HCT116 (cell line): ENCODE measurements at regions not wholly inside any gene's neighbourhood (a gene's known extent, or its start where the extent isn't known, plus 50 kb on each side); places are given as distances from the start of the nearest gene placed in this dataset.
"Not testable (repeated sequence)": the region's sequence is repeated elsewhere in the genome, so short reads cannot be mapped to it uniquely, and the experiment has no call there.

Experiments used
- ATAC-seq: fragments of 200-7000 bp; cut with Tn5 transposase; 2 replicates; pipeline ENCODE4 v1.9.1; 2020; ENCODE audit warnings: mild to moderate bottlenecking, moderate library complexity
- BruUV-seq: library from RNA; stranded (reverse); fragments of 400-500 nt; replicated peaks from 2 replicates; lab custom pipeline; 2021; lab: Mats Ljungman, UMichigan
- CTCF ChIA-PET: fragments of 300-600 bp; sonication (Branson Sonifier 250); formaldehyde crosslinking; loops from one replicate; lab custom pipeline; 2021; ENCODE audit warnings: antibody characterized with exemption; lab: Charles Lee
- POLR2A ChIA-PET: fragments of 300-600, 350-600 bp; sonication (Branson Sonifier 250); formaldehyde crosslinking; loops from one replicate; lab custom pipeline; 2021; ENCODE audit warnings: antibody characterized with exemption; lab: Charles Lee
- RAD21 ChIA-PET, 2 experiments: fragments of 300-600 bp; sonication (Branson Sonifier 250); formaldehyde crosslinking; loops; one replicate each; lab custom pipeline; 2023; ENCODE audit warnings: low total read pairs in 2 of 2; ENCODE audit not compliant: uncharacterized antibody in 2 of 2, unreplicated experiment in 2 of 2, low non-redundant PET in 1 of 2; lab: Charles Lee
- DNase-seq: peaks from one replicate; pipeline ENCODE4 v3.0.0-alpha.2; 2010; ENCODE audit warnings: low read depth, low spot score
- H2AFZ ChIP-seq: fragments of 200-600 bp; shearing (Covaris generic), sonication (generic); 2 replicates; pipeline ENCODE4 v1.6.1; 2017; ENCODE audit warnings: low read depth, mixed run types, mixed read lengths, antibody characterized with exemption, low read length; ENCODE audit not compliant: poor library complexity, severe bottlenecking
- H3K27ac ChIP-seq: 2 replicates; pipeline ENCODE4 v1.5.1; 2012; ENCODE audit warnings: low read depth, low read length
- H3K27me3 ChIP-seq: fragments of 200-600 bp; sonication (generic); 2 replicates; pipeline ENCODE4 v1.6.1; 2016; ENCODE audit warnings: mixed run types, low read length, mixed read lengths; ENCODE audit not compliant: insufficient read depth
- H3K36me3 ChIP-seq, 2 experiments: fragments of 200-500 bp in 1 of 2; fragments of 200-600 bp in 1 of 2; sonication (Bioruptor generic) in 1 of 2; sonication (generic) in 1 of 2; 2 replicates each; pipeline versions ENCODE4 v1.5.1 to v1.6.1; 2014 to 2016; ENCODE audit warnings: low read length in 2 of 2, inconsistent platforms in 1 of 2, mixed read lengths in 1 of 2, mixed run types in 1 of 2; ENCODE audit not compliant: insufficient read depth in 2 of 2, control insufficient read depth in 1 of 2
- H3K4me1 ChIP-seq, 2 experiments: fragments of 200-600 bp in 1 of 2; sonication (generic) in 1 of 2; 2 replicates each; pipeline versions ENCODE4 v1.5.1 to v1.6.1; 2012 to 2017; ENCODE audit warnings: low read length in 2 of 2, inconsistent platforms in 1 of 2, mild to moderate bottlenecking in 1 of 2, mixed read lengths in 1 of 2, mixed run types in 1 of 2, moderate library complexity in 1 of 2; ENCODE audit not compliant: insufficient read depth in 2 of 2, control insufficient read depth in 1 of 2
- H3K4me2 ChIP-seq: fragments of 200-600 bp; sonication (generic); 2 replicates; pipeline ENCODE4 v1.6.1; 2017; ENCODE audit warnings: mixed run types, low read length, mixed read lengths
- H3K4me3 ChIP-seq, 2 experiments: fragments of 200-600 bp in 1 of 2; sonication (generic) in 1 of 2; replicated peaks in 1 of 2; 2 replicates each; pipeline ENCODE4 v1.5.1; 2011 to 2016; ENCODE audit warnings: low read length in 2 of 2, control low read depth in 1 of 2, low read depth in 1 of 2, mild to moderate bottlenecking in 1 of 2, mixed read lengths in 1 of 2, mixed run types in 1 of 2
- H3K79me2 ChIP-seq: fragments of 200-600 bp; sonication (generic); 2 replicates; pipeline ENCODE4 v1.6.1; 2017; ENCODE audit warnings: mild to moderate bottlenecking, mixed run types, low read length, moderate library complexity, mixed read lengths; ENCODE audit not compliant: insufficient read depth
- H3K9ac ChIP-seq: fragments of 200-600 bp; sonication (generic); 2 replicates; pipeline ENCODE4 v1.6.1; 2016; ENCODE audit warnings: low read length, mixed read lengths
- H3K9me2 ChIP-seq: fragments of 200-600 bp; sonication (generic), shearing (Covaris generic); 2 replicates; pipeline ENCODE4 v1.6.1; 2017; ENCODE audit warnings: mixed run types, mild to moderate bottlenecking, moderate library complexity; ENCODE audit not compliant: insufficient read depth
- H3K9me3 ChIP-seq, 2 experiments: fragments of 200-500 bp in 1 of 2; fragments of 200-600 bp in 1 of 2; sonication (Bioruptor generic) in 1 of 2; sonication (generic) in 1 of 2; 2 replicates each; pipeline ENCODE4 v1.6.1; 2014 to 2017; ENCODE audit warnings: low read length in 2 of 2, mixed read lengths in 2 of 2, inconsistent platforms in 1 of 2, low read depth in 1 of 2, mild to moderate bottlenecking in 1 of 2, mixed run types in 1 of 2, moderate library complexity in 1 of 2; ENCODE audit not compliant: control insufficient read depth in 1 of 2, insufficient read depth in 1 of 2
- H4K20me1 ChIP-seq: fragments of 200-600 bp; sonication (generic), shearing (Covaris generic); 2 replicates; pipeline ENCODE4 v1.6.1; 2017; ENCODE audit warnings: mixed run types, mild to moderate bottlenecking, moderate library complexity; ENCODE audit not compliant: insufficient read depth
- CBX3 ChIP-seq: IDR thresholded peaks from 2 replicates; pipeline ENCODE4 v1.6.1; 2012; ENCODE audit warnings: low read depth
- EGR1 ChIP-seq: IDR thresholded peaks from 2 replicates; pipeline ENCODE4 v1.6.1; 2012; ENCODE audit warnings: low read depth
- ELF1 ChIP-seq: IDR thresholded peaks from 2 replicates; pipeline ENCODE4 v1.6.1; 2012; ENCODE audit warnings: low read depth, borderline replicate concordance
- EZH2phosphoT487 ChIP-seq: fragments of 200-600 bp; IDR thresholded peaks from 2 replicates; pipeline ENCODE4 v1.6.1; 2018; ENCODE audit warnings: antibody characterized with exemption, borderline replicate concordance
- FOSL1 ChIP-seq: IDR thresholded peaks from 2 replicates; pipeline ENCODE4 v1.6.1; 2012; ENCODE audit warnings: low read depth
- JUND ChIP-seq: IDR thresholded peaks from 2 replicates; pipeline ENCODE4 v1.6.1; 2012
- RAD21 ChIP-seq: IDR thresholded peaks from 2 replicates; pipeline ENCODE4 v1.6.1; 2012; ENCODE audit warnings: low read depth, mild to moderate bottlenecking
- SIN3A ChIP-seq: IDR thresholded peaks from 2 replicates; pipeline ENCODE4 v1.6.1; 2012; ENCODE audit warnings: low read depth
- SRF ChIP-seq: IDR thresholded peaks from 2 replicates; pipeline ENCODE4 v1.6.1; 2012; ENCODE audit warnings: low read depth
- YY1 ChIP-seq: IDR thresholded peaks from 2 replicates; pipeline ENCODE4 v1.6.1; 2011; ENCODE audit warnings: low read length, low read depth, moderate library complexity, mild to moderate bottlenecking; ENCODE audit not compliant: insufficient replicate concordance; ENCODE audit errors: extremely low read depth
- ZFX ChIP-seq: fragments of 450-650 bp; IDR thresholded peaks from 2 replicates; pipeline ENCODE4 v1.6.1; 2017
- ZNF274 ChIP-seq: fragments of 200-500 bp; sonication (Bioruptor generic); IDR thresholded peaks from 2 replicates; pipeline ENCODE4 v1.6.1; 2014; ENCODE audit warnings: mild to moderate bottlenecking, low read depth, low read length, inconsistent platforms
- intact Hi-C: fragments of 100-400 bp; cut with micrococcal nuclease; formaldehyde crosslinking; loops from 2 replicates; pipeline ENCODE4 v1.10.0; 2022
- TF ChIP-seq, protein P1 (sequence below): IDR thresholded peaks from 2 replicates; pipeline ENCODE4 v1.6.1; 2012
- TF ChIP-seq, protein P2 (sequence below): IDR thresholded peaks from 2 replicates; pipeline ENCODE4 v1.6.1; 2012; ENCODE audit warnings: low read depth

DNA sequence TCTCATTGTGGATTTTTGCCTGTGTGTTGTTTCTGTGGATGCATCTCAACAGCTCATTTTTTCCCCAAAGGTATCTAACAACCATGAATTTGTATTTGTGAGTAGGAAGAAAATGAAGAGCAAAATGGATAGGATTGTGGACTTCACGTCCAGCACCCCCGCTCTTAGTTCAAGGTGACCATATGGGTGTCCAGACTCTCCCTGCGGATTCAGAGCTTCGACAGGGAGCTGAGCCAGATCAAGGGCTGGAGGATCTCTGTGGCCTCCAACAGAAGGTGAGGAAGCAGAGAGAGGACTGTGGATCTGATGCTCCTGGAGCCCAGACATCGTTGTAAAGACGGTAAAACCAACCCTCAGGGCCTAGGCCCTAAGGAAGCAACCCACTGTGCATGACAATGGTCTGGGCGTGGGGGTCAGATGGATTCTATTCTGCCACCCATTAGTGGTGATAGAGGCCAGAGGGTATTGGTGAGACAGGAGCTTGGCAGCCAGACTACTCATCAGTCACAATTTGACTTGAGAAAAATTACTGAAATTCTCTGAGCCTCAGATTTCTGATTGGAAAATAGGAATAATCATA lies 659.7 kb upstream of the TMEM132C start:
- TF ChIP-seq JUND (no peak), YY1 (no peak), ELF1 (no peak), FOSL1 (no peak), EGR1 (no peak), ZNF274 (no peak), SIN3A (no peak), EZH2phosphoT487 (no peak), ZFX (no peak), SRF (no peak), CBX3 (no peak), RAD21 (no peak)
- TF ChIP-seq, protein P1, sequence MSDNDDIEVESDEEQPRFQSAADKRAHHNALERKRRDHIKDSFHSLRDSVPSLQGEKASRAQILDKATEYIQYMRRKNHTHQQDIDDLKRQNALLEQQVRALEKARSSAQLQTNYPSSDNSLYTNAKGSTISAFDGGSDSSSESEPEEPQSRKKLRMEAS, result no peak
- TF ChIP-seq, protein P2, sequence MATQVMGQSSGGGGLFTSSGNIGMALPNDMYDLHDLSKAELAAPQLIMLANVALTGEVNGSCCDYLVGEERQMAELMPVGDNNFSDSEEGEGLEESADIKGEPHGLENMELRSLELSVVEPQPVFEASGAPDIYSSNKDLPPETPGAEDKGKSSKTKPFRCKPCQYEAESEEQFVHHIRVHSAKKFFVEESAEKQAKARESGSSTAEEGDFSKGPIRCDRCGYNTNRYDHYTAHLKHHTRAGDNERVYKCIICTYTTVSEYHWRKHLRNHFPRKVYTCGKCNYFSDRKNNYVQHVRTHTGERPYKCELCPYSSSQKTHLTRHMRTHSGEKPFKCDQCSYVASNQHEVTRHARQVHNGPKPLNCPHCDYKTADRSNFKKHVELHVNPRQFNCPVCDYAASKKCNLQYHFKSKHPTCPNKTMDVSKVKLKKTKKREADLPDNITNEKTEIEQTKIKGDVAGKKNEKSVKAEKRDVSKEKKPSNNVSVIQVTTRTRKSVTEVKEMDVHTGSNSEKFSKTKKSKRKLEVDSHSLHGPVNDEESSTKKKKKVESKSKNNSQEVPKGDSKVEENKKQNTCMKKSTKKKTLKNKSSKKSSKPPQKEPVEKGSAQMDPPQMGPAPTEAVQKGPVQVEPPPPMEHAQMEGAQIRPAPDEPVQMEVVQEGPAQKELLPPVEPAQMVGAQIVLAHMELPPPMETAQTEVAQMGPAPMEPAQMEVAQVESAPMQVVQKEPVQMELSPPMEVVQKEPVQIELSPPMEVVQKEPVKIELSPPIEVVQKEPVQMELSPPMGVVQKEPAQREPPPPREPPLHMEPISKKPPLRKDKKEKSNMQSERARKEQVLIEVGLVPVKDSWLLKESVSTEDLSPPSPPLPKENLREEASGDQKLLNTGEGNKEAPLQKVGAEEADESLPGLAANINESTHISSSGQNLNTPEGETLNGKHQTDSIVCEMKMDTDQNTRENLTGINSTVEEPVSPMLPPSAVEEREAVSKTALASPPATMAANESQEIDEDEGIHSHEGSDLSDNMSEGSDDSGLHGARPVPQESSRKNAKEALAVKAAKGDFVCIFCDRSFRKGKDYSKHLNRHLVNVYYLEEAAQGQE, result no peak
- CTCF ChIA-PET, result no interaction called here

DNA sequence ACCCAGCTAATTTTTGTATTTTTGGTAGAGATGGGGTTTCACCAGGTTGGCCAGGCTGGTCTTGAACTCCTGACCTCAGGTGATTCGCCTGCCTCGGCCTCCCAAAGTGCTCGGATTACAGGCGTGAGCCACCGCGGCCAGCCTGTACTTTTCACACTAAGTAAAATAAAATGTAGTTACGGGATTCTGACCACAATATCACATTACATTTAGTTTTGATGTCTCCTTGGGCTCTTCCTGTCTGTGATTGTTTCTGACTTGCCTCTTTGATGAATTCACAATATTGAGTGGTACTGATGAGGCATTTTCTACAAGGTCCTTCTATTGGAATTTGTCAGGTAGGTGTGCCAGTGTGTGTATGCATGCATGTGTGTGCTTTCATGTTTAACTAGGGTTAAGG lies 658.6 kb upstream of the TMEM132C start:
- H2AFZ ChIP-seq, H3K27me3 ChIP-seq, H4K20me1 ChIP-seq, H3K27ac ChIP-seq, CTCF ChIA-PET, H3K9ac ChIP-seq, BruUV-seq, H3K4me3 ChIP-seq, RAD21 ChIA-PET, intact Hi-C loops, DNase-seq, POLR2A ChIA-PET, H3K4me1 ChIP-seq, H3K9me2 ChIP-seq, H3K79me2 ChIP-seq, H3K4me2 ChIP-seq, H3K36me3 ChIP-seq, ATAC-seq: not testable (repeated sequence)
- H3K9me3 ChIP-seq, result peaks cover 0 to 12% of the 10 kb centered on the region in 2 experiments; a peak in 1 of 4 replicates

More for the DNA sequence above, 659.7 kb upstream of the TMEM132C start:
- Histone ChIP-seq H3K9me2 (no peaks in the 10 kb centered on the region), H4K20me1 (no peaks in the 10 kb centered on the region), H3K9ac (no peak overlapping the region), H3K4me1 (no peaks in the 10 kb centered on the region), H3K79me2 (no peaks in the 10 kb centered on the region), H3K36me3 (no peaks in the 10 kb centered on the region), H3K4me3 (no peak overlapping the region), H2AFZ (no peak overlapping the region), H3K27me3 (no peaks in the 10 kb centered on the region), H3K9me3 (peaks cover 0 to 12% of the 10 kb centered on the region in 2 experiments; a peak in 1 of 4 replicates), H3K27ac (no peak overlapping the region), H3K4me2 (no peak overlapping the region)
- ChIA-PET RAD21 (no interaction called here), POLR2A (no interaction called here)
- no TSS peak for BruUV-seq
- intact Hi-C loops, result no loop called here
- no peak for DNase-seq
- ATAC-seq, result no peak
